Smooth muscle cell of the brain vasculature (primary cell): ENCODE measurements at regions not wholly inside any gene's neighbourhood (a gene's known extent, or its start where the extent isn't known, plus 50 kb on each side); places are given as distances from the start of the nearest gene placed in this dataset.

Source experiments
- DNase-seq: peaks from one replicate; pipeline ENCODE4 v3.0.0-alpha.2; 2012; ENCODE audit warnings: low read depth, low spot score

DNA sequence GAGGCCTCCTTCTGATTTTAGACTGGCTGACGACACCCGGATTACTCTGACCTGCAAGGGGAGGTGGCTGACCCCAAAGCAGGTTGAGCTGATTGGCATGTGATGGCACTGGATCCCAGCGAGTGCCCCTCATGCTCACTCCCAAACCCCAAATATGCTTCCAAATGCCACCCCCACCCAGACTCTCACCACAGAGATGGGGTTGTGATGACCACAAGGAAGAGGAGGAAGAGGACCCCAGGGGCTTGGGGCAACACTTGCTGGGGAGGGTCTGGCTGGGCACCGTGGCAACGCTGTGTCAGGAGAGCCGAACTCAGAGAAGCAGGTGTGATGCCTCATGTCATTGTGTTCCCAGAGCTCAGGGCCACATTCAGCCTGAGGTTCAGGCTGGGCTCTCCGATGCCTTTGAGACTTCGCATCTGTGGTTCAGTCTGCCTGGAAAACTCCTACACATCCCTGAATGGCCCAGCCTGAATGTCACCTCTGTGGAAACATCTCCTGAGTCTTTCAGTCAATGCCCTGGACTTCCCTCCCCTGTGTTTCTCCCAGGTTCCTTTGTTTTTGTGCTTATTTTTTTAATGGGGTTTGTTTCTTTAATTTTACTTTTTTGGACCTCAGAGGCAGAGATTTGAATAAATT lies 169.1 kb upstream of the PMEPA1 start:
- no peak for DNase-seq

GRCh38 chr20:57877995-57878394 lies 168.2 kb upstream of the PMEPA1 start:
- no peak for DNase-seq

DNA sequence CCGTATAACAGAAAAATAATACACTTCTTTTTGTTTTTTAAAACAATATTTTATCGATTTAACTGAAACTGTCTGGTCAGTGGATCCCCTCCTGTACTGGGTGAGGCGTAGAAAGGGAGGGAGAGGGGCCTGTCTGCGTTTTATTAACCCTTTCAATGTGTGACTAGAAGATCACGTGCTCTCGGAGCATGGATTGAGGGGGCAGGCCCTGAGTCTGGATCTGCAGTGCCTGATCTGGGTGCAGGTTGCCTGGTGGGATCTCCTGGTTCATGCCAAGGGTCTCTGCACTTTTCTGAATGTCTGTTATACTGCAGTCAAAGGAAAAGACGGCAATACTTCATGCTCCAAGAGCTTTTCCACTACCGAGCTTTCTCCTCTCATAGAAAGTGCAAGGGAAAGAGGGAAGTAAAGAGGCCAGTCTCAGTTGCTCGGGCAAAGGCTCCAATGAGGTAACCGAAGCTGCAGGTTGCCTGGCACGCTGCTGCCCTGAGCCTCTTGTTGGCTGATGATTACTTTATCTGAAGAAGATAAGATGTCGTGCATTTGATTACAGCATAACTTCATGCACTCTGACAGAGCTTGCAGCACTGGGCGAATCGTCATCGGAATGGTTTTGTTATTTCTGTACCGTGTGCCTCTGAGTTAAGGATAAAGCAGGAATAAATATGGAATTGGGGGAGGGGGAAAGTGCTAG lies 167.5 kb upstream of the PMEPA1 start:
- no peak for DNase-seq

DNA sequence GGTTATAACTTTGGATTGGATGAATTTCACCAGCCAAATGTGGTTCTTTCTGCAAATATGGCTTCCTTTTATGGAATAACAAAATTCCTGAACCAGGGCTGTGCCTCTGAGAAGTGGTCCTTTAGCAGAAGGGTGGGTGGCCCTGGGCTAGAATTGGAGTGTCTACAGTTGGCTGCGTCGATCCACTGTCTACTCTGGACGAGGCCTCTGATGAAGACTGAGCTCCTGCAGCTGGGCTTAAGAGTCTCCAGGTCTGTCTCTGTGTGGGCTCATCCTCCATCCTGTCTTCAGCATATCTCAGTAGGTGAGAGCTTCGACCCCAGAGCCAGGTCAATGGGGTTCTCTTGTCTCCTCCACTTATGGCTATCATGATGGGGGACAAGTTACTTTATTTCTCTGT lies 166.3 kb upstream of the PMEPA1 start:
- no peak for DNase-seq

GRCh38 chr20:57874141-57874540 lies 164.3 kb upstream of the PMEPA1 start:
- no peak for DNase-seq

GRCh38 chr20:57872816-57873409 lies 163.1 kb upstream of the PMEPA1 start:
- DNase-seq = no peak

DNA sequence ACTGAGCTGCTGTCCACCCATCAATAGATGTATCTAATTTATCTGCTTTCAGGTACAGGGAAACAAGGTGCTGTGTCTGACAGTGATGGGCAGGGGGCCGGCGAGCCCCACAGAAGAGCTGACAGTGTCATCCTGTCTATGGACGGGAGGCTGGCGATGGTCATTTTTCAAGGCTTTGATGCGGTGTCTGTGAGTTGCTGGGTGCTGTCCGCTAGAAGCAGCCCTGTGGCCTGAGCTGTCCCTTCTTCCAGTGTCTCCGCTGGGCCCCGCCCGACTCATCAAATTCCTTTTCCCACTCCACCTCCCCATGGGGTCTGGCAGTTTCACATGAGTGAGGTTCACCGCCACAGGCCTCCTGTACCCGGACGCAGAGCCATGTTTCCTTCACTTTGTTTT lies 161.4 kb upstream of the PMEPA1 start:
- no peak for DNase-seq

GRCh38 chr20:57870597-57871236 lies 160.9 kb upstream of the PMEPA1 start:
- DNase-seq = no peak

GRCh38 chr20:57869951-57870315 lies 160.1 kb upstream of the PMEPA1 start:
- DNase-seq = no peak

GRCh38 chr20:57869291-57869950 lies 159.6 kb upstream of the PMEPA1 start:
- DNase-seq = no peak

- DNase-seq = no peak
Observed at GRCh38 chr20:57868310-57868709, 158.5 kb upstream of the PMEPA1 start.

DNA sequence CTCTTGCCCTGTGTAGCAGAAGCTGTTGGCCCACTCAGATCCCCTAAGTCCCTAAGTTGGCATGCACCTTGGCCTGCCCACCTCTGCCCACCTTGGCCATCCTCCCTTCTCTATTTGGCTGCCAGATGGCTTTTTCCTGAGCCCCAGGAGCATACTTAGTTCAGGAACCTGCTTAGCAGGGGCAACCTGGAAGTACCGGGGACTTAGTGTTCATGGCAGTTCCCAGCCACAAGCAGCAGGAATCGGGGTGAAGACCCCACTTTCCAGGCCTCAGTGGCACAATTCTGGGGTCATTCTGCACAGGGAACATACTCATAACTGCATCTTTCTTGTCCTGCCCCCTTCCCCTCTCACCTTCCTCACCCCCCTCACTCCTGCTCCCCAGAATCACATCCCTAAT lies 158.0 kb upstream of the PMEPA1 start:
- no peak for DNase-seq

- no peak for DNase-seq
Observed at GRCh38 chr20:57867181-57867803, 157.5 kb upstream of the PMEPA1 start.

DNA sequence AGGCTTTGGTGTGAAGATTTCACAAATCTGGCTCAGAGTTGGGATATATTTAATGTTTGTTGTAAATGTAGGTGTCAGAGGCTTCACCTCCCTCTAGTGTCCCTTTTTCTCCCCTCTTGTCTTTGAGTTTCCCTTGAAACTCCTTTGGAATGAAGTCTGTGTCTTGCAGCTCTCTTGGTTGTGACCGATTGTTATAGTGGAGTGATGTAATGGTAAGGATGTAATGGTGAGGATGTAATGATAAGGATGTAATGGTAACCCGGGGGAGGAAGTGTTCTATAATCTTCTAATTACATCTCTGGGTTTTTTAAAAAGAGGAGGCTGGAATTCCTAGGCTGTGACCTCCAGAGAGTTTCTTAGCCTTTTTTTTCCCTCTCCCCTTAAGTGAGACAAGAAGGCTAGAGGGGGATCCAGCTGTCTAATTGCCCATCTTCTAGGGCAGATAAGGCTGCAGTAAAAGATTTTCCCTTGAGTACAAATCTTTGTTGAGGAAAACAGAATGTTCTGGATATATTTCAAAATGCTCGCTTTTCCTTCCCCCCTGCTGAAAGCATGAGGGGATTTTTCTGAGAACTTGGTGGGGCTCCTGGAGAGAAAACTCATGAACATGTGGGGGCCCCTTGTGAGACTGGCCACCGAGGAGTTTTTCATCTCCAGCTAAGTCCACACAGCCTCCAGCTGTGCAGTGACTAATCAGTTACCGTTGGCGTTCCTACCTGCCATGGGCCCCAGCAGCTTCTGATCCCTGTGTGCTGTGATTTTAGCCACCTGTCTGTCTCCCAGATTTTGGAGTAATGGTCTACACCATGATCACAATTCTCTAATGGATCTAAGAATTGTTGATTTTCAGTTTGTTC lies 156.7 kb upstream of the PMEPA1 start:
- DNase-seq = no peak

GRCh38 chr20:57865266-57865665 lies 155.5 kb upstream of the PMEPA1 start:
- DNase-seq = no peak

DNA sequence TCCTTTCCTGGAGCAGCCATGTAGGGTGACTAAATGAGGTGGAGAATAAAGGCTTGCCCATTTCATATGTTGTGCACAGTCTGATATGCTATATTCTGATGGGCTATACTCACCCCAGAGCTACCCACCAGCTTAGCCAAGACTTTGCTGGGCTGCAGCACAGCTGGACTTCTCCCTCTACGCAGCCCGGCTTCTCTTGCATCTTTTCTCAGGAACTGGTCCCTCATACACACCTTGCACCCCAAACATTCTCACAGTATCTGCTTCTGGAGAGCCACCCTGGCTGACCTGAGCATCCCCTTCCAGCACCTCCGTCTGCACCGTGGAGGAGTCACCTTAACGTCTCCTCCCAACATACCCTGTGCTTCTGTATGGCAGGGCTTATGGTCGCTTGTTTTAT lies 150.8 kb upstream of the PMEPA1 start:
- DNase-seq = no peak

- DNase-seq = no peak
Observed at GRCh38 chr20:57857969-57858368, 148.2 kb upstream of the PMEPA1 start.

DNA sequence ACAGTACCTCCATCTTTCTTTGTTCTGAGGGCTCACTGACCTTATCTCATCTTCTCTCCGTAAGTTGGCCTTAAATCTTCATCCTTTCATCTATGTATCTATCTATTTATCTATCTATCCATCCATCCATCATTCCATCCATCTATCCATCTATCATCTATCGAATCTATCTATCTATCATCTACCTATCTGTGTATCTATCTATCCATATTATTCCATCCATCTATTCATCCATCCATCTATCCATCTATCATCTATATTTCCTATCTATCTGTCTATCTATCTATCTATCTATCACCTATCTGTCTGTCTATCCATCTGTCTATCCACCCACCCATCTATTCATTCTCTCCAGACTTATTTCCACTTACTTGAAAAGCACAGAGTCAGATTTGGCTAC lies 147.3 kb upstream of the PMEPA1 start:
- no peak for DNase-seq

DNA sequence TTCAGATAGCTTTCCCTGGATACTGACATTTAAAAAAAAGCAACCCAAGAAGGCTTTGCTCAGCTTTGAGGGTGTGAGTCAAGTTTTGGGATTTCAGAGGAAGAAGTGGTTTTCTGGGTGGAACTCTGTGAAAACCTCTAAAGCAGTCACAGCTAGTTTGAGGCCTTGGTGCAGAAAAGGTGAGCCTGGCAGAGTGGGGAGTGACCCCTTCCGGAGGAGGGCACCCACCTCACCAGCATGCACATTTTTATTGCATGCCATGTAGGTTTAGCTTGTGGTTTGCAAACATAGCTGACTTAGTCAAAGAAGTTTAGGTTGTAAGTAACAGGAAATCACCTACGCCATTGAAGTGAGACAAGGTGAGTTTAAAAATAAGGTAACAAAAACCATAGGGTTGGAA lies 146.8 kb upstream of the PMEPA1 start:
- no peak for DNase-seq

DNA sequence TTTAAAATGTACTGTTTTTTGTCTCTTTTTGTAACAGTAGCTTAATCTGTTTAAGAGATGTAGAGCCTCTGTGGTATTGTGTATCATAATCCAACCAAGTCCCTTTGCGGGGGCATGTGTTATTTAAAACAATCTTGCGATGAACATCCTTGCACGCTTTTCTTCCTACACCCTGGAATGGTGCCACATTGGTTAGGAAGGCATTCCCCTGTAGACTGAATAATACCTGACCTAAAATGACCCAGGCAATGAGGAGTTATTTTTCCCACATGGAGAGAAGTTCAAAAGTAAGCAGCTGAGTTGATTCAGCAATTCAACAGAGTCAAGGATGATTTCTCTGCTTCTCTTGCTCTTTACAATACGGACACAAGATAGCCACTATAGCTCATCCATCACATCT lies 142.0 kb upstream of the PMEPA1 start:
- DNase-seq = no peak
